ENCODE measurements at regions not wholly inside any gene's neighbourhood (a gene's known extent, or its start where the extent isn't known, plus 50 kb on each side); places are given as distances from the start of the nearest gene placed in this dataset.

- TF ChIP-seq, protein P1, sequence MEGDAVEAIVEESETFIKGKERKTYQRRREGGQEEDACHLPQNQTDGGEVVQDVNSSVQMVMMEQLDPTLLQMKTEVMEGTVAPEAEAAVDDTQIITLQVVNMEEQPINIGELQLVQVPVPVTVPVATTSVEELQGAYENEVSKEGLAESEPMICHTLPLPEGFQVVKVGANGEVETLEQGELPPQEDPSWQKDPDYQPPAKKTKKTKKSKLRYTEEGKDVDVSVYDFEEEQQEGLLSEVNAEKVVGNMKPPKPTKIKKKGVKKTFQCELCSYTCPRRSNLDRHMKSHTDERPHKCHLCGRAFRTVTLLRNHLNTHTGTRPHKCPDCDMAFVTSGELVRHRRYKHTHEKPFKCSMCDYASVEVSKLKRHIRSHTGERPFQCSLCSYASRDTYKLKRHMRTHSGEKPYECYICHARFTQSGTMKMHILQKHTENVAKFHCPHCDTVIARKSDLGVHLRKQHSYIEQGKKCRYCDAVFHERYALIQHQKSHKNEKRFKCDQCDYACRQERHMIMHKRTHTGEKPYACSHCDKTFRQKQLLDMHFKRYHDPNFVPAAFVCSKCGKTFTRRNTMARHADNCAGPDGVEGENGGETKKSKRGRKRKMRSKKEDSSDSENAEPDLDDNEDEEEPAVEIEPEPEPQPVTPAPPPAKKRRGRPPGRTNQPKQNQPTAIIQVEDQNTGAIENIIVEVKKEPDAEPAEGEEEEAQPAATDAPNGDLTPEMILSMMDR (IDR thresholded peaks at IDR 0.05): no peak
- TF ChIP-seq POLR2A (IDR thresholded peaks at IDR 0.05) (no peak), EP300 (IDR thresholded peaks at IDR 0.05) (no peak)
Measured at GRCh38 chr10:130961506-130962239, 349.8 kb downstream of the TCERG1L start.

Data from ovary (tissue), 3 donors.